ENCODE measurements at regions not wholly inside any gene's neighbourhood (a gene's known extent, or its start where the extent isn't known, plus 50 kb on each side); places are given as distances from the start of the nearest gene placed in this dataset.

GRCh38 chr1:55828044-55828443 lies 612.9 kb upstream of the USP24 start:
- TF ChIP-seq POLR2AphosphoS5 (IDR thresholded peaks at IDR 0.05; ENCODE audit: low read depth, low read length): no peak
- no peak for TF ChIP-seq PAX5 (IDR thresholded peaks at IDR 0.05; ENCODE audit: insufficient read depth, low read length, severe bottlenecking)
